ENCODE measurements at regions not wholly inside any gene's neighbourhood (a gene's known extent, or its start where the extent isn't known, plus 50 kb on each side); places are given as distances from the start of the nearest gene placed in this dataset.

DNA sequence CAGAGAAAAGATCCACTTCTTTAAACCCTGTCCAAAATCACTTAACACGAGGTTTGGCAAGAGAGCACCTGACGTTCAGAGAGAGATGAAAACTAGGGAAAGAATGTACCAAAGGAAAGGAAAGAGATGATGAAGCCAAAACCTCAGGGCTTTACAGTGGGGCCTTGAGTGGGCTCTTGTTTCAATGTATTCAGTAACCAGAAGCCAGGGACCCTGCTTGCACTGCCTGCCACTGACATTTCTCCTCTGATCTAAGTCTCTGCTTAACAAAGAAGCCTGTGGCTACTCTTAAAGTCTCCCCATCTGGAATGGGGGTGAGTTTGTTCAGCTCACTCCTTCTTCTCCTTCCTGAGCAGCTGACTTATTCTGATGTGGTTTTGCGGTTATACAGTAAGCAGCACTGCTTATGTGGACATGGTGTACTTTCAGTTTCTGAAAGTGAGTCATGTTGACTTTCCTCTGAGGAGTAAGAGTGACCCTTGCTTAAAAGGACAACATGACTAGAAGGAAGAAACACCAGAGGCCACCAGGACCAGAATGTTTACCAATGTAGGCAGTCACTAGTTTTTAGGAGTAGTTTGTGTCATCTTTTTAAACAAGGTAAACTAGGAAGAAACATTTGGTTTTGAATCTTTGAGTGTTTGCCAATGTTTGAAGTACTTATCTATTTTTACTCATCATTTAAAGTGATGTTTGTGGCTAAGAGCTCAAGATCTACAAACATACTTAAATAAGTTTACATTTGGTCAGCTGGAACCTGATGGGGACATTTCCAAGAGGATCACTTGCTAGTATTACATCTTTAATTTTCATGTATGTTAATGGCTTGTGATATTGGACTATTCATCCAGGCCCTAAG lies 87.4 kb downstream of the FASLG start:
- H3K27ac ChIP-seq (ENCODE audit: low read depth, low read length, poor library complexity, severe bottlenecking), result no peak overlapping the region
- H3K9me3 ChIP-seq (ENCODE audit: low read depth, low read length, poor library complexity, severe bottlenecking), result no peaks in the 10 kb centered on the region
- DNase-seq (ENCODE audit: low spot score), result no peak
- BruUV-seq (replicated peaks), result no TSS peak
- ChIA-PET POLR2A (ENCODE audit: low non-redundant PET) (no interaction called here), CTCF (no interaction called here)
- intact Hi-C loops (cut with micrococcal nuclease; ENCODE audit: unreplicated experiment), result loop anchor here (5.0 to 10.0 kb wide), 2 partner anchors 1078 to 1996 kb away; partner anchors contain the start of genes CENPL and DARS2
- no peaks in the 10 kb centered on the region for H3K36me3 ChIP-seq (ENCODE audit: insufficient read depth, low read length, poor library complexity, severe bottlenecking)
- no peak for TF ChIP-seq EZH2 (IDR thresholded peaks at IDR 0.05; ENCODE audit: borderline replicate concordance, low read depth, low read length, poor library complexity, severe bottlenecking)
- TF ChIP-seq CTCF (conservative IDR thresholded peaks at IDR 0.05; ENCODE audit: low read depth, low read length), result no peak
- H3K4me3 ChIP-seq (ENCODE audit: low read depth, low read length, poor library complexity, severe bottlenecking), result no peak overlapping the region
- H3K4me1 ChIP-seq (ENCODE audit: insufficient read depth, low read length, poor library complexity, severe bottlenecking), result no peaks in the 10 kb centered on the region
- H3K27me3 ChIP-seq (replicated peaks; ENCODE audit: insufficient read depth, low read depth, low read length, poor library complexity), result no peaks in the 10 kb centered on the region

DNA sequence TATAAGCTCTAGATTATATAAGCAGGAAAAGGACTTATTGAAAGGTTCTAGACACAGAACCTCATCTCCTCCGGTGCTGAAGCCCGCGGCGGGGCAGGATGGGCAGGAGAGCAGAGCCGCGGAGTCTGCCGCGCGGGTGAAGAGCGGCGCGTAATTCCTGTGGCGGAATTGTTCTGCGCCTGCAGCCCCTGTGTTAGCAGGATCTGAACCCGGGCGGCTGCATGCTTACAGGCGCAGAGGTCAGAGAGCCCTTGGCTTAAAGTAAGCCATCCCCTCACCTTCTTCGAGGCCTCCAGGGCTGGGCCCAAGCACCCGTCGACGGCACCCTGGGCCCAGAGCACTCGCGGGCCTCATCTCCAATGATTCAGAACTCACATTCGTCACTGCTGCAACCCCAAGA lies 89.3 kb downstream of the FASLG start:
- ChIA-PET POLR2A (ENCODE audit: low non-redundant PET) (no interaction called here), CTCF (no interaction called here)
- no peak overlapping the region for H3K4me3 ChIP-seq (ENCODE audit: low read depth, low read length, poor library complexity, severe bottlenecking)
- intact Hi-C loops (cut with micrococcal nuclease; ENCODE audit: unreplicated experiment), result loop anchor here (5.0 to 10.0 kb wide), 2 partner anchors 1077 to 1994 kb away; partner anchors contain the start of genes CENPL and DARS2
- no peaks in the 10 kb centered on the region for H3K4me1 ChIP-seq (ENCODE audit: insufficient read depth, low read length, poor library complexity, severe bottlenecking)
- no peak overlapping the region for H3K27ac ChIP-seq (ENCODE audit: low read depth, low read length, poor library complexity, severe bottlenecking)
- H3K27me3 ChIP-seq (replicated peaks; ENCODE audit: insufficient read depth, low read depth, low read length, poor library complexity), result peaks cover 3% of the 10 kb centered on the region
- no peak for TF ChIP-seq EZH2 (IDR thresholded peaks at IDR 0.05; ENCODE audit: borderline replicate concordance, low read depth, low read length, poor library complexity, severe bottlenecking)
- no peak for TF ChIP-seq CTCF (conservative IDR thresholded peaks at IDR 0.05; ENCODE audit: low read depth, low read length)
- no TSS peak for BruUV-seq (replicated peaks)
- H3K9me3 ChIP-seq (ENCODE audit: low read depth, low read length, poor library complexity, severe bottlenecking), result no peaks in the 10 kb centered on the region
- no peak for DNase-seq (ENCODE audit: low spot score)
- no peaks in the 10 kb centered on the region for H3K36me3 ChIP-seq (ENCODE audit: insufficient read depth, low read length, poor library complexity, severe bottlenecking)

GRCh38 chr1:172751683-172752082 lies 92.8 kb downstream of the FASLG start:
- H3K27ac ChIP-seq (ENCODE audit: low read depth, low read length, poor library complexity, severe bottlenecking), result no peak overlapping the region
- H3K4me3 ChIP-seq (ENCODE audit: low read depth, low read length, poor library complexity, severe bottlenecking), result no peak overlapping the region
- no peaks in the 10 kb centered on the region for H3K4me1 ChIP-seq (ENCODE audit: insufficient read depth, low read length, poor library complexity, severe bottlenecking)
- no peaks in the 10 kb centered on the region for H3K9me3 ChIP-seq (ENCODE audit: low read depth, low read length, poor library complexity, severe bottlenecking)
- CTCF ChIA-PET, result no interaction called here
- no peak for DNase-seq (ENCODE audit: low spot score)
- no peak for TF ChIP-seq CTCF (conservative IDR thresholded peaks at IDR 0.05; ENCODE audit: low read depth, low read length)
- TF ChIP-seq EZH2 (IDR thresholded peaks at IDR 0.05; ENCODE audit: borderline replicate concordance, low read depth, low read length, poor library complexity, severe bottlenecking), result no peak
- intact Hi-C loops (cut with micrococcal nuclease; ENCODE audit: unreplicated experiment), result no loop called here
- no peaks in the 10 kb centered on the region for H3K36me3 ChIP-seq (ENCODE audit: insufficient read depth, low read length, poor library complexity, severe bottlenecking)
- POLR2A ChIA-PET (ENCODE audit: low non-redundant PET), result no interaction called here
- no TSS peak for BruUV-seq (replicated peaks)
- H3K27me3 ChIP-seq (replicated peaks; ENCODE audit: insufficient read depth, low read depth, low read length, poor library complexity), result peaks cover 3% of the 10 kb centered on the region
